IMR-90 (cell line): ENCODE measurements at regions not wholly inside any gene's neighbourhood (a gene's known extent, or its start where the extent isn't known, plus 50 kb on each side); places are given as distances from the start of the nearest gene placed in this dataset.

Experiments used
- ATAC-seq: fragments of 200-7000 bp; cut with Tn5 transposase; 2 replicates; pipeline ENCODE4 v1.9.1; 2020; ENCODE audit warnings: low read depth, mild to moderate bottlenecking, moderate library complexity
- BruUV-seq: library from RNA; stranded (reverse); fragments of 400-500 nt; replicated peaks from 2 replicates; lab custom pipeline; 2021; lab: Mats Ljungman, UMichigan
- CTCF ChIA-PET: fragments of 300-600 bp; formaldehyde crosslinking; extraction: SDS; loops from one replicate; lab custom pipeline; 2021; ENCODE audit warnings: antibody characterized with exemption; lab: Yijun Ruan, JAX
- POLR2A ChIA-PET: fragments of 300-600 bp; sonication (Branson Sonifier 250); formaldehyde crosslinking; loops from one replicate; lab custom pipeline; 2022; ENCODE audit warnings: antibody characterized with exemption; ENCODE audit not compliant: unreplicated experiment; lab: Charles Lee
- DNase-seq: peaks from one replicate; pipeline ENCODE4 v3.0.0; 2013
- H2AFZ ChIP-seq: replicated peaks from 2 replicates; pipeline ENCODE3; 2013; ENCODE audit warnings: low read length, mild to moderate bottlenecking; ENCODE audit not compliant: poor library complexity
- H2AK5ac ChIP-seq: 2 replicates; pipeline ENCODE4 v1.6.1; 2013; ENCODE audit warnings: low read depth, low read length, inconsistent platforms
- H2AK9ac ChIP-seq: replicated peaks from 2 replicates; pipeline ENCODE3; 2013; ENCODE audit warnings: mild to moderate bottlenecking, low read depth, low read length, moderate library complexity; ENCODE audit not compliant: poor library complexity
- H2BK120ac ChIP-seq: 2 replicates; pipeline ENCODE4 v1.6.1; 2013; ENCODE audit warnings: low read depth, low read length, inconsistent platforms
- H2BK15ac ChIP-seq: 3 replicates; pipeline ENCODE4 v1.6.1; 2013; ENCODE audit warnings: low read depth, low read length, inconsistent platforms
- H2BK20ac ChIP-seq: 2 replicates; pipeline ENCODE4 v1.6.1; 2013; ENCODE audit warnings: low read depth, mild to moderate bottlenecking, inconsistent platforms, low read length, moderate library complexity
- H2BK5ac ChIP-seq: 2 replicates; pipeline ENCODE4 v1.6.1; 2013; ENCODE audit warnings: mild to moderate bottlenecking, low read depth, low read length, inconsistent platforms; ENCODE audit not compliant: poor library complexity, severe bottlenecking
- H3K14ac ChIP-seq: replicated peaks from 2 replicates; pipeline ENCODE4 v1.6.1; 2013; ENCODE audit warnings: low read depth, low read length, inconsistent platforms
- H3K18ac ChIP-seq: 2 replicates; pipeline ENCODE4 v1.6.1; 2013; ENCODE audit warnings: low read depth, low read length, control low read depth
- H3K23ac ChIP-seq: 2 replicates; pipeline ENCODE4 v1.6.1; 2013; ENCODE audit warnings: low read depth, low read length, inconsistent platforms
- H3K27ac ChIP-seq: 2 replicates; pipeline ENCODE4 v1.5.1; 2013; ENCODE audit warnings: mild to moderate bottlenecking, control low read depth, low read length; ENCODE audit not compliant: insufficient read depth
- H3K27me3 ChIP-seq: 2 replicates; pipeline ENCODE4 v1.6.1; 2013; ENCODE audit warnings: low read length; ENCODE audit not compliant: control insufficient read depth, insufficient read depth
- H3K36me3 ChIP-seq: 2 replicates; pipeline ENCODE4 v1.6.1; 2013; ENCODE audit warnings: low read length, mixed read lengths; ENCODE audit not compliant: control insufficient read depth, insufficient read depth
- H3K4ac ChIP-seq: 2 replicates; pipeline ENCODE4 v1.6.1; 2013; ENCODE audit warnings: low read depth, low read length, inconsistent platforms
- H3K4me1 ChIP-seq: 2 replicates; pipeline ENCODE4 v1.6.1; 2013; ENCODE audit warnings: low read length, mixed read lengths; ENCODE audit not compliant: control insufficient read depth, insufficient read depth
- H3K4me2 ChIP-seq: 2 replicates; pipeline ENCODE4 v1.6.1; 2013; ENCODE audit warnings: low read depth, mild to moderate bottlenecking, control low read depth, low read length, moderate library complexity
- H3K4me3 ChIP-seq: 2 replicates; pipeline ENCODE4 v1.5.1; 2013; ENCODE audit warnings: low read depth, mild to moderate bottlenecking, control low read depth, low read length, moderate library complexity; ENCODE audit not compliant: insufficient read depth
- H3K56ac ChIP-seq: 2 replicates; pipeline ENCODE4 v1.6.1; 2013; ENCODE audit warnings: low read length, inconsistent platforms; ENCODE audit not compliant: insufficient read depth; ENCODE audit errors: extremely low read depth
- H3K79me1 ChIP-seq, 2 experiments: 2 replicates each; pipeline ENCODE4 v1.6.1; 2013; ENCODE audit warnings: low read length in 2 of 2, inconsistent platforms in 1 of 2, low read depth in 1 of 2
- H3K9ac ChIP-seq: 2 replicates; pipeline ENCODE4 v1.6.1; 2013; ENCODE audit warnings: low read depth, low read length, control low read depth
- H3K9me1 ChIP-seq: 2 replicates; pipeline ENCODE4 v1.6.1; 2013; ENCODE audit warnings: low read length, inconsistent platforms; ENCODE audit not compliant: insufficient read depth
- H3K9me3 ChIP-seq: 2 replicates; pipeline ENCODE4 v1.6.1; 2013; ENCODE audit warnings: low read length; ENCODE audit not compliant: control insufficient read depth, insufficient read depth
- H4K20me1 ChIP-seq: 2 replicates; pipeline ENCODE4 v1.6.1; 2013; ENCODE audit warnings: low read length, inconsistent platforms; ENCODE audit not compliant: insufficient read depth
- H4K5ac ChIP-seq: 2 replicates; pipeline ENCODE4 v1.6.1; 2013; ENCODE audit warnings: mild to moderate bottlenecking, low read depth, low read length, control low read depth
- H4K8ac ChIP-seq, 2 experiments: 2 replicates each; pipeline ENCODE4 v1.6.1; 2013; ENCODE audit warnings: low read depth in 2 of 2, low read length in 2 of 2, control low read depth in 1 of 2, inconsistent platforms in 1 of 2
- H4K91ac ChIP-seq: 2 replicates; pipeline ENCODE4 v1.6.1; 2013; ENCODE audit warnings: low read depth, low read length, inconsistent platforms; ENCODE audit not compliant: insufficient read depth
- CHD1 ChIP-seq: IDR thresholded peaks from 2 replicates; pipeline ENCODE4 v1.6.1; 2012; ENCODE audit warnings: low read depth, low read length, improper control_type of control experiment
- CTCF ChIP-seq: conservative IDR thresholded peaks from 2 replicates; pipeline ENCODE4 v1.5.1; 2012; ENCODE audit warnings: mild to moderate bottlenecking, low read depth, low read length, improper control_type of control experiment
- RAD21 ChIP-seq: IDR thresholded peaks from 2 replicates; pipeline ENCODE4 v1.6.1; 2012; ENCODE audit warnings: low read length, improper control_type of control experiment
- SMC3 ChIP-seq: fragments of 150-350 bp; IDR thresholded peaks from 2 replicates; pipeline ENCODE4 v1.6.1; 2016; ENCODE audit warnings: low read depth, mild to moderate bottlenecking, antibody characterized with exemption, low read length, moderate library complexity
- WGBS, 2 experiments: methylation state at CpG; one replicate each; pipeline versions ENCODE4 v1.1.5 to v1.1.7; 2013; ENCODE audit warnings: missing lambda C conversion rate in 2 of 2; ENCODE audit not compliant: insufficient read length in 1 of 2; ENCODE audit errors: extremely low coverage in 2 of 2; 5-methylcytosine and 5-hydroxymethylcytosine counted together
- dilution Hi-C: fragments of 300-500 bp; cut with HindIII; formaldehyde crosslinking; loops from one replicate; pipeline ENCODE4 v1.14.3; 2018; ENCODE audit warnings: low sequenced_read_pairs; ENCODE audit not compliant: unreplicated experiment
- in situ Hi-C: fragments of 300-500 bp; cut with MboI; formaldehyde crosslinking; loops from 3 replicates; pipeline ENCODE4 v1.14.3; 2019; ENCODE audit warnings: low sequenced_read_pairs, inconsistent platforms, mixed read lengths
- intact Hi-C: fragments of 100-400 bp; cut with micrococcal nuclease; formaldehyde crosslinking; loops from 2 replicates; pipeline ENCODE4 v1.10.0; 2022

- no peaks in the 10 kb centered on the region for H3K27me3 ChIP-seq
- H3K4me3 ChIP-seq, result no peak overlapping the region
- ATAC-seq (no peak), DNase-seq (no peak)
- intact Hi-C loops (no loop called here), dilution Hi-C loops (no loop called here), in situ Hi-C loops (no loop called here)
- no peak overlapping the region for H3K18ac ChIP-seq
- H3K79me1 ChIP-seq, result no peaks in the 10 kb centered on the region
- H4K20me1 ChIP-seq, result no peaks in the 10 kb centered on the region
- H3K14ac ChIP-seq, result no peak overlapping the region
- H2AFZ ChIP-seq, result no peak overlapping the region
- WGBS, 2 experiments, result 100% methylated on average over 1 of the region's 6 CpGs; no CpG with 5 or more reads in 1 of the 2 experiments
- H3K9ac ChIP-seq, result no peak overlapping the region
- no peak overlapping the region for H2BK20ac ChIP-seq
- H3K36me3 ChIP-seq, result no peaks in the 10 kb centered on the region
- TF ChIP-seq RAD21, result no peak
- no peak for TF ChIP-seq CHD1
- no peak for TF ChIP-seq SMC3
- TF ChIP-seq CTCF, result no peak
- no peak overlapping the region for H3K27ac ChIP-seq
- no TSS peak for BruUV-seq
- no peak overlapping the region for H2BK5ac ChIP-seq
- peaks cover 1% of the 10 kb centered on the region; the same call in 1 of the 2 replicates for H3K9me3 ChIP-seq
- H3K9me1 ChIP-seq, result no peaks in the 10 kb centered on the region
- H3K4me2 ChIP-seq, result no peak overlapping the region
- H4K8ac ChIP-seq, result no peak overlapping the region
- H2AK9ac ChIP-seq, result no peak overlapping the region
- H3K56ac ChIP-seq, result no peak overlapping the region
- H2BK15ac ChIP-seq, result no peak overlapping the region
- no peaks in the 10 kb centered on the region for H3K4me1 ChIP-seq
- no peak overlapping the region for H4K91ac ChIP-seq
- CTCF ChIA-PET, result no interaction called here
- H3K4ac ChIP-seq, result no peak overlapping the region
- no peak overlapping the region for H2BK120ac ChIP-seq
- POLR2A ChIA-PET, result no interaction called here
- no peak overlapping the region for H2AK5ac ChIP-seq
- H4K5ac ChIP-seq, result no peak overlapping the region
- no peak overlapping the region for H3K23ac ChIP-seq
These were observed 581.8 kb downstream of the EPM2A start for GRCh38 chr6:145153495-145153894.
